OCI-LY7 (cell line): ENCODE measurements at regions not wholly inside any gene's neighbourhood (a gene's known extent, or its start where the extent isn't known, plus 50 kb on each side); places are given as distances from the start of the nearest gene placed in this dataset.

Experiments
- BruUV-seq: library from RNA; stranded (reverse); fragments of 400-500 nt; replicated peaks from 2 replicates; lab custom pipeline; 2021; lab: Mats Ljungman, UMichigan
- CTCF ChIA-PET: fragments of 300-600 bp; sonication (Branson Sonifier 250); formaldehyde crosslinking; loops from one replicate; lab custom pipeline; 2022; ENCODE audit warnings: antibody characterized with exemption; ENCODE audit not compliant: unreplicated experiment; lab: Charles Lee
- POLR2A ChIA-PET: fragments of 300-600 bp; sonication (Branson Sonifier 250); formaldehyde crosslinking; loops from one replicate; lab custom pipeline; 2022; ENCODE audit warnings: antibody characterized with exemption; lab: Charles Lee
- DNase-seq: peaks from one replicate; pipeline ENCODE4 v3.0.0-alpha.2; 2015; ENCODE audit warnings: low spot score
- H2AFZ ChIP-seq: fragments of 200-600 bp; sonication (generic), shearing (Covaris generic); 2 replicates; pipeline ENCODE4 v1.6.1; 2014; ENCODE audit warnings: mild to moderate bottlenecking, antibody characterized with exemption, low read length, moderate library complexity
- H3K27ac ChIP-seq: fragments of 200-600 bp; sonication (generic); 2 replicates; pipeline ENCODE4 v1.5.1; 2014; ENCODE audit warnings: mixed run types, low read depth, mild to moderate bottlenecking, moderate library complexity, low read length, inconsistent platforms; ENCODE audit not compliant: poor library complexity, severe bottlenecking
- H3K36me3 ChIP-seq: fragments of 200-600 bp; sonication (generic); 2 replicates; pipeline ENCODE4 v1.6.1; 2014; ENCODE audit warnings: mild to moderate bottlenecking, antibody characterized with exemption, low read length, moderate library complexity, mixed read lengths; ENCODE audit not compliant: insufficient read depth
- H3K4me1 ChIP-seq: fragments of 200-600 bp; sonication (generic); 2 replicates; pipeline ENCODE4 v1.5.1; 2014; ENCODE audit warnings: mild to moderate bottlenecking, low read length; ENCODE audit not compliant: insufficient read depth, poor library complexity, severe bottlenecking
- H3K4me2 ChIP-seq: fragments of 200-600 bp; sonication (generic); 2 replicates; pipeline ENCODE4 v1.6.1; 2014; ENCODE audit warnings: mild to moderate bottlenecking, low read length
- H3K4me3 ChIP-seq: fragments of 200-600 bp; sonication (generic); 2 replicates; pipeline ENCODE4 v1.5.1; 2014; ENCODE audit warnings: mild to moderate bottlenecking, low read depth, low read length; ENCODE audit not compliant: poor library complexity, severe bottlenecking
- H3K79me2 ChIP-seq: fragments of 200-600 bp; sonication (generic); 2 replicates; pipeline ENCODE4 v1.6.1; 2016; ENCODE audit warnings: low read depth, mild to moderate bottlenecking, low read length, moderate library complexity, mixed read lengths; ENCODE audit not compliant: insufficient read depth
- H3K9me2 ChIP-seq: fragments of 200-600 bp; sonication (generic); 2 replicates; pipeline ENCODE4 v1.6.1; 2016; ENCODE audit warnings: mild to moderate bottlenecking, low read length, mixed read lengths; ENCODE audit not compliant: insufficient read depth
- H3K9me3 ChIP-seq: fragments of 200-600 bp; sonication (generic); 2 replicates; pipeline ENCODE4 v1.6.1; 2014; ENCODE audit warnings: mild to moderate bottlenecking, mixed run types, low read length, mixed read lengths
- H4K20me1 ChIP-seq: fragments of 200-600 bp; sonication (generic); 2 replicates; pipeline ENCODE4 v1.6.1; 2014; ENCODE audit warnings: mild to moderate bottlenecking, antibody characterized with exemption, low read length, moderate library complexity, mixed read lengths; ENCODE audit not compliant: insufficient read depth
- CTCF ChIP-seq: fragments of 200-600 bp; sonication (generic); conservative IDR thresholded peaks from 2 replicates; pipeline ENCODE4 v1.5.1; 2014; ENCODE audit warnings: mild to moderate bottlenecking, antibody characterized with exemption, low read length, moderate library complexity, mixed read lengths
- EZH2phosphoT487 ChIP-seq: fragments of 200-600 bp; sonication (generic); IDR thresholded peaks from 2 replicates; pipeline ENCODE4 v1.6.1; 2018; ENCODE audit warnings: low read depth, borderline replicate concordance, mild to moderate bottlenecking, mixed run types, antibody characterized with exemption, low read length, moderate library complexity, mixed read lengths
- intact Hi-C: fragments of 100-400 bp; cut with micrococcal nuclease; formaldehyde crosslinking; loops from one replicate; pipeline ENCODE4 v1.10.0; 2022; ENCODE audit not compliant: unreplicated experiment

GRCh38 chr20:24376311-24377099, 92.9 kb upstream of the SYNDIG1 start:
- no peaks in the 10 kb centered on the region for H3K36me3 ChIP-seq
- DNase-seq: no peak
- no peaks in the 10 kb centered on the region for H3K4me1 ChIP-seq
- H3K4me3 ChIP-seq: no peak overlapping the region
- H3K27ac ChIP-seq: no peak overlapping the region
- no peak overlapping the region for H3K4me2 ChIP-seq
- ChIA-PET CTCF (no interaction called here), POLR2A (no interaction called here)
- BruUV-seq: no TSS peak
- H2AFZ ChIP-seq: no peak overlapping the region
- no peak for TF ChIP-seq EZH2phosphoT487
- TF ChIP-seq CTCF: no peak
- no peaks in the 10 kb centered on the region for H3K9me3 ChIP-seq
- H3K79me2 ChIP-seq: no peaks in the 10 kb centered on the region
- no peaks in the 10 kb centered on the region for H4K20me1 ChIP-seq
- H3K9me2 ChIP-seq: no peaks in the 10 kb centered on the region
- intact Hi-C loops: no loop called here

DNA sequence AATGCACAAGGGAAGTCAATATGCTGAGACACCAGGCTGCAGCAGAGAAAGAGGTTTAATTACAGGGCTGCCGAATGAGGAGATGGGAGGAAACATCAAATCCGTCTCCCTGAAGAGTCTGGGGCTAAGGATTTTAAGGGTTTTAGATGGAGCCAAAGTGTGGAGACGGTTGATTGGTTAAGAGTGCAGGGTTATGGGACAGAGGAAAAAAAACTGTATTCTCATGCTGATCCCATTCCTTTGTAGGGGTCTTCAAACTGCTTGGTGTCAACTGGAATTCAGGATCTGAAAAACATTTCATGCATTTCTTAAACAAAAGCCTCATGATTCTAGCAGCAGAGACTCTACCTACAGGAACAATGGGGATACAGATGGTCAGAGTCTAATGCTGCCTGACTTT, 96.1 kb upstream of the SYNDIG1 start:
- no TSS peak for BruUV-seq
- Histone ChIP-seq H3K9me3 (no peaks in the 10 kb centered on the region), H3K4me2 (no peak overlapping the region), H3K4me1 (no peaks in the 10 kb centered on the region), H3K9me2 (no peaks in the 10 kb centered on the region), H3K36me3 (no peaks in the 10 kb centered on the region), H2AFZ (no peak overlapping the region), H3K4me3 (no peak overlapping the region), H3K79me2 (no peaks in the 10 kb centered on the region), H4K20me1 (no peaks in the 10 kb centered on the region), H3K27ac (no peak overlapping the region)
- intact Hi-C loops: no loop called here
- TF ChIP-seq CTCF (no peak), EZH2phosphoT487 (no peak)
- no peak for DNase-seq
- ChIA-PET CTCF (no interaction called here), POLR2A (no interaction called here)

GRCh38 chr20:24370911-24371695, 98.3 kb upstream of the SYNDIG1 start:
- BruUV-seq: no TSS peak
- Histone ChIP-seq H3K4me3 (no peak overlapping the region), H3K9me3 (no peaks in the 10 kb centered on the region), H3K79me2 (no peaks in the 10 kb centered on the region), H3K4me2 (no peak overlapping the region), H2AFZ (no peak overlapping the region), H3K36me3 (no peaks in the 10 kb centered on the region), H4K20me1 (no peaks in the 10 kb centered on the region), H3K9me2 (no peaks in the 10 kb centered on the region), H3K27ac (no peak overlapping the region), H3K4me1 (no peaks in the 10 kb centered on the region)
- POLR2A ChIA-PET: no interaction called here
- TF ChIP-seq EZH2phosphoT487 (no peak), CTCF (no peak)
- intact Hi-C loops: no loop called here
- CTCF ChIA-PET: no interaction called here
- DNase-seq: no peak
